Right cardiac atrium (tissue), 5 donors: ENCODE measurements at regions not wholly inside any gene's neighbourhood (a gene's known extent, or its start where the extent isn't known, plus 50 kb on each side); places are given as distances from the start of the nearest gene placed in this dataset.
A peak's percentile ranks its signal among the peaks of the same experiment; 100 is the strongest.

Experiments used
- ATAC-seq, 2 donors: fragments of 200-7000 bp; cut with Tn5 transposase; one replicate each; pipeline versions ENCODE4 v1.8.0 to v1.9.1; 2020; ENCODE audit warnings: moderate library complexity in 2 of 2, mild to moderate bottlenecking in 1 of 2
- DNase-seq, 3 donors: peaks; one replicate each; pipeline ENCODE4 v3.0.0-alpha.2; 2020
- H3K27ac ChIP-seq: one replicate; pipeline ENCODE4 v1.5.1; 2013; ENCODE audit warnings: mild to moderate bottlenecking, low read length, control low read depth, moderate library complexity
- H3K27me3 ChIP-seq: one replicate; pipeline ENCODE4 v1.6.1; 2013; ENCODE audit not compliant: control insufficient read depth, insufficient read depth
- H3K4me1 ChIP-seq: one replicate; pipeline ENCODE4 v1.6.1; 2013; ENCODE audit warnings: low read length; ENCODE audit not compliant: control insufficient read depth, insufficient read depth
- H3K4me3 ChIP-seq: one replicate; pipeline ENCODE4 v1.5.1; 2013; ENCODE audit warnings: low read length, control low read depth
- H3K9me3 ChIP-seq: one replicate; pipeline ENCODE4 v1.6.1; 2013; ENCODE audit warnings: low read length; ENCODE audit not compliant: control insufficient read depth
- WGBS: extraction: QIAGEN DNeasy Blood & Tissue Kit; methylation state at CpG from one replicate; pipeline ENCODE4 v1.1.7; 2013; 5-methylcytosine and 5-hydroxymethylcytosine counted together
- intact Hi-C, 4 donors: fragments of 100-400 bp; cut with DNase I; formaldehyde crosslinking; loops; one replicate each; pipeline versions ENCODE4 v1.11.0 to v1.14.0; 2022 to 2023
- donor health status: healthy with polysubstance abuse.
- donor health status: DM: no; HTN: yes; CAD: no.
- donor health status: DM: no; HTN: no; CAD: no.
- donor health status: DM: no; HTN: yes; CAD: no; lungs with severe emphysema.
- donor health status: DM: yes; HTN: yes; CAD: no.

- ATAC-seq (no peak), DNase-seq (no peak)
- Histone ChIP-seq H3K9me3 (no peaks in the 10 kb centered on the region), H3K27ac (no peak overlapping the region), H3K4me1 (no peaks in the 10 kb centered on the region), H3K27me3 (no peaks in the 10 kb centered on the region), H3K4me3 (no peak overlapping the region)
- 84% methylated on average over 8 of the region's 8 CpGs for WGBS
- intact Hi-C loops = no loop called here
Observed at GRCh38 chr2:196376984-196377877, 205.9 kb upstream of the STK17B start.

DNA sequence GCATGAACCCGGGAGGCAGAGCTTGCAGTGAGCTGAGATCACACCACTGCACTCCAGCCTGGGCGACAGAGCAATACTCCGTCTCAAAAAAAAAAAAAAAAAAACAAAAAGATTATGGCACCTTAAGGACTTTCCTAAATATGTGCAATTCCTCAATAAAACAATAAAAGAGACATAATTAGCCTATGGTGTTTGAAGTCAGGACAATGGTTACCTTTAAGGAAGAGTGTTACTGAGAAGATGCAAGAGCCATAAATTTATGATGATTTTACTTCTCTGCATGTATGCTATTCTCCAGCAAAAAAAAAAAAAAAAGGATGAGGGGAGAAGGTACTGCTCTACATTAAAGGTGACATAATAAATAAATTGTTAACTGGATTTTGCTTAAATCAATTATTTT lies 208.2 kb upstream of the STK17B start:
- WGBS = 100% methylated on average over 3 of the region's 3 CpGs
- no peak for ATAC-seq
- Histone ChIP-seq H3K4me1 (no peaks in the 10 kb centered on the region), H3K27me3 (no peaks in the 10 kb centered on the region), H3K27ac (no peak overlapping the region), H3K4me3 (no peak overlapping the region), H3K9me3 (no peaks in the 10 kb centered on the region)
- intact Hi-C loops = no loop called here
- DNase-seq = no peak

DNA sequence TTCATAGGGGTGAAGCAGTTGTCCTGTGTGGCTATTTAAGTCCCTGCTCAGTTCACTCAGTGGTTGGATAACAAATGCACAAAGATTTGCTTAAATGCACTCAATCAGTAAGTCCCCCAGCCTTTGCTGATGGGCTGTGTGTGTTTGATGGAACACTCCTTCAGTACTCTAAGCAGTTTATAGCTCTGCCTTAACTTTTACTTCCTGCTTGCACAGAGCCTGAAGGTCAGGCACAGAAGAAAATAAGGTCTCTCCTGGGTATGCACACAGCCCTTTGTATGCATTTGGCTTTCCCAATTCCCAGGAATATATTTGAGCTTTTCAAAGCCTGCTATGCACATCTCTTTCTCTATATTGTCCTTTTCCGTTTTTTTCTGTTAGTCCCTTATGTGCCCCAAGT lies 208.7 kb upstream of the STK17B start:
- WGBS = 73% methylated on average over 1 of the region's 1 CpG
- peak in 1 of 2 donors; percentile 43 for ATAC-seq
- Histone ChIP-seq H3K4me3 (no peak overlapping the region), H3K27me3 (no peaks in the 10 kb centered on the region), H3K4me1 (no peaks in the 10 kb centered on the region), H3K27ac (no peak overlapping the region), H3K9me3 (no peaks in the 10 kb centered on the region)
- intact Hi-C loops = no loop called here
- DNase-seq = no peak

GRCh38 chr2:196380575-196380974 lies 209.2 kb upstream of the STK17B start:
- Histone ChIP-seq H3K4me3 (no peak overlapping the region), H3K27ac (no peak overlapping the region), H3K9me3 (no peaks in the 10 kb centered on the region), H3K4me1 (no peaks in the 10 kb centered on the region), H3K27me3 (no peaks in the 10 kb centered on the region)
- WGBS = 59% methylated on average over 3 of the region's 3 CpGs
- ATAC-seq (peak; percentile 34 to 40), DNase-seq (no peak)
- intact Hi-C loops = no loop called here

DNA sequence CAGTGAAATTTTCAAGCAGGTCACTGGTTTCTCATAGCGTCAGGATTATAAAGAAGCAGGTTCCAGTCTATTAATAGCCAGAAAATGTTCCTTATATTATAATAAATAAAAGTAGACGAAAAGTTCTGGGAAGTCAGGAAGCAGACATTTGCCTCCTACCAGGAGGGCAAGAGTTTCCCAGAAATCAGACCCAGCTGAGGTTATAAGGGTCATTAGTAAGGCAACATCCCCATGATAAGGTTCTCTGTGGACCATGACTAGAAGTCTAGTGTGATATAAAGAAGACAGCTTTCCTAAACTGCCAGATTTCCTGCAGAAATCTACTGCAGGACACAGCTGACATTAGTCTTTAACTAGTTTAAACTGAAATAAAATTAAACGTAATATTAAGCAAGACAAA lies 210.1 kb upstream of the STK17B start:
- no peak overlapping the region for H3K4me3 ChIP-seq
- WGBS = 63% methylated on average over 3 of the region's 3 CpGs
- no peaks in the 10 kb centered on the region for H3K27me3 ChIP-seq
- peak in 1 of 2 donors; percentile 69 for ATAC-seq
- no peaks in the 10 kb centered on the region for H3K4me1 ChIP-seq
- no peak overlapping the region for H3K27ac ChIP-seq
- no peak for DNase-seq
- intact Hi-C loops = no loop called here
- no peaks in the 10 kb centered on the region for H3K9me3 ChIP-seq

DNA sequence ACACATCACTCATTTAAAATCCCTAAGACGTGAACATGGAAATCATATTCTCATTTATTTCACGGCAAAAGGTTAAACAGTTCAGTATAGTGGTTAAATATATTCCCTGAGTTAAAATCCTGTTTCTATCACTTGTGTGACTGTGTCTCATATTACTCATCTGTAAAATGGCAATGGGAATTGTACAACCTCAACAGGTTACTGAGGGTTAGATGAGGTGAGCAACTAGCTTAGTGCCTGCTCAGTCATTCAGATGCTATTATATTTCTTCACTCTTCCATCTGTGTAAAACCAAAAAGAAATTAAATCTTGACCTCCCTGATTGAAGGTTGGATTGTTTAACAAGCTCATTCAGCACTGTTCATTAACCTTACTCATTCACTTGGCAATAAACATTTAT lies 212.4 kb upstream of the STK17B start:
- H3K27me3 ChIP-seq = no peaks in the 10 kb centered on the region
- intact Hi-C loops = no loop called here
- DNase-seq (no peak), ATAC-seq (no peak)
- no peak overlapping the region for H3K27ac ChIP-seq
- 92% methylated on average over 2 of the region's 2 CpGs for WGBS
- H3K4me3 ChIP-seq = no peak overlapping the region
- no peaks in the 10 kb centered on the region for H3K4me1 ChIP-seq
- H3K9me3 ChIP-seq = no peaks in the 10 kb centered on the region

GRCh38 chr2:196384729-196385128 lies 213.4 kb upstream of the STK17B start:
- no peaks in the 10 kb centered on the region for H3K4me1 ChIP-seq
- H3K4me3 ChIP-seq = no peak overlapping the region
- ATAC-seq (no peak), DNase-seq (no peak)
- no peaks in the 10 kb centered on the region for H3K9me3 ChIP-seq
- intact Hi-C loops = no loop called here
- 98% methylated on average over 1 of the region's 1 CpG for WGBS
- no peak overlapping the region for H3K27ac ChIP-seq
- H3K27me3 ChIP-seq = no peaks in the 10 kb centered on the region

- Histone ChIP-seq H3K9me3 (no peaks in the 10 kb centered on the region), H3K4me1 (peaks cover 2% of the 10 kb centered on the region), H3K27ac (no peak overlapping the region), H3K27me3 (no peaks in the 10 kb centered on the region), H3K4me3 (no peak overlapping the region)
- intact Hi-C loops = no loop called here
- DNase-seq (no peak), ATAC-seq (no peak)
Observed at GRCh38 chr2:196389670-196390069, 218.3 kb upstream of the STK17B start.

GRCh38 chr2:196390243-196391148 lies 219.1 kb upstream of the STK17B start:
- no peak overlapping the region for H3K27ac ChIP-seq
- H3K27me3 ChIP-seq = no peaks in the 10 kb centered on the region
- DNase-seq (no peak), ATAC-seq (no peak)
- WGBS = 93% methylated on average over 6 of the region's 6 CpGs
- H3K4me3 ChIP-seq = no peak overlapping the region
- intact Hi-C loops = no loop called here
- H3K4me1 ChIP-seq = peaks cover 2% of the 10 kb centered on the region
- H3K9me3 ChIP-seq = no peaks in the 10 kb centered on the region

- H3K27ac ChIP-seq = no peak overlapping the region
- WGBS = 95% methylated on average over 1 of the region's 1 CpG
- intact Hi-C loops = no loop called here
- DNase-seq = no peak
- no peak overlapping the region for H3K4me3 ChIP-seq
- H3K9me3 ChIP-seq = no peaks in the 10 kb centered on the region
- no peak for ATAC-seq
- peaks cover 2% of the 10 kb centered on the region for H3K4me1 ChIP-seq
- no peaks in the 10 kb centered on the region for H3K27me3 ChIP-seq
Observed at GRCh38 chr2:196391149-196391479, 219.7 kb upstream of the STK17B start.

DNA sequence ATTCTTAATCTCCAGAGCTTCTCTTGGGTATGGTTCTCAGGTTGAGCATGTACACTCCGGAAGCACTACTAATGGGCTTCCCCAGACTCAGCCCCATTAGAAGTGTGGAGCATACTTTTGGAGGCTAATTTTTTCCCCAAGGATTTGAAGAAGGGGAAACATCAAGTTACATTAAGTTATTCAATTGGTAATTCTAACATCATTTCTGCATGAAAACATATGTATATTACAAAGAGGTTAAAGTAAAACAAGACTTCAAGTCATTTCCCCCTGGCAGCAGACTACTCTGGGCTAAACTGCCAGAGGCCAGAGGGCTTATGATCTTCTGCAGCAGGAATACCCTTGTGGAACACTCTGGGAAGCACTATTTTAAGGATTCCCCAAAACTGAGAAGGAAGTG lies 227.7 kb upstream of the STK17B start:
- ATAC-seq = peak in 1 of 2 donors; percentile 25

More for the DNA sequence above, 227.7 kb upstream of the STK17B start:
- Histone ChIP-seq H3K4me1 (peaks cover 4% of the 10 kb centered on the region), H3K27ac (peak overlapping the region; percentile 62), H3K9me3 (no peaks in the 10 kb centered on the region), H3K4me3 (no peak overlapping the region), H3K27me3 (no peaks in the 10 kb centered on the region)
- 86% methylated on average over 1 of the region's 1 CpG for WGBS
- no peak for DNase-seq
- intact Hi-C loops = no loop called here
